ENCODE measurements at regions not wholly inside any gene's neighbourhood (a gene's known extent, or its start where the extent isn't known, plus 50 kb on each side); places are given as distances from the start of the nearest gene placed in this dataset.

DNA sequence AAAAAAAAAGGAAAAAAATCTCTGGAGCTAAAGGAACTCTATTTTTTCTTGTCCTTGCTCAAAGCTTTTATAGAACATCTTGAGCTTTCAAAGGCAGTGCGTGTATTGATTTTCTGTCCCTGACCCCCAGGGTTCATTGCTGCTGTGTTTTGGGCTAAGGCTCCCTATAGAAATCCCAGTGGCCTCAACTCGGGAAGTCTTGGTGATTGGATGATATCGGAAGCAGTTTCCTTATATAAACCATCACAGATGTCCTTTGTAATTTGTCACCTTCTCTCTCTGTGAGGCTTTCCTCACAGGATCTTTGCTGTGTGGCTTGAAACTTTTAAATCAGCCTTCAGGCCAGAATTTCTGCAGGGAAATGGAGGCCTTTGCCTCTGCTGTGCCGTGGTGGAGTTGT is 397.7 kb downstream of the RPS6KC1 start:
- H3K9me3 ChIP-seq (ENCODE audit: low read length) = no peaks in the 10 kb centered on the region
- no peaks in the 10 kb centered on the region for H3K9me2 ChIP-seq (ENCODE audit: insufficient read depth, low read length)
- no peaks in the 10 kb centered on the region for H4K20me1 ChIP-seq (ENCODE audit: insufficient read depth)
- no peaks in the 10 kb centered on the region for H3F3A ChIP-seq (ENCODE audit: insufficient read depth, low read length, poor library complexity, severe bottlenecking)
- no peak overlapping the region for H2AFZ ChIP-seq (ENCODE audit: low read depth, low read length)
- no peak for TF ChIP-seq SMC3 (conservative IDR thresholded peaks at IDR 0.05; ENCODE audit: poor library complexity)
- no peak for TF ChIP-seq EZH2 (IDR thresholded peaks at IDR 0.05; ENCODE audit: borderline replicate concordance, insufficient read depth, low read length, poor library complexity, severe bottlenecking)
- TF ChIP-seq, protein P1, sequence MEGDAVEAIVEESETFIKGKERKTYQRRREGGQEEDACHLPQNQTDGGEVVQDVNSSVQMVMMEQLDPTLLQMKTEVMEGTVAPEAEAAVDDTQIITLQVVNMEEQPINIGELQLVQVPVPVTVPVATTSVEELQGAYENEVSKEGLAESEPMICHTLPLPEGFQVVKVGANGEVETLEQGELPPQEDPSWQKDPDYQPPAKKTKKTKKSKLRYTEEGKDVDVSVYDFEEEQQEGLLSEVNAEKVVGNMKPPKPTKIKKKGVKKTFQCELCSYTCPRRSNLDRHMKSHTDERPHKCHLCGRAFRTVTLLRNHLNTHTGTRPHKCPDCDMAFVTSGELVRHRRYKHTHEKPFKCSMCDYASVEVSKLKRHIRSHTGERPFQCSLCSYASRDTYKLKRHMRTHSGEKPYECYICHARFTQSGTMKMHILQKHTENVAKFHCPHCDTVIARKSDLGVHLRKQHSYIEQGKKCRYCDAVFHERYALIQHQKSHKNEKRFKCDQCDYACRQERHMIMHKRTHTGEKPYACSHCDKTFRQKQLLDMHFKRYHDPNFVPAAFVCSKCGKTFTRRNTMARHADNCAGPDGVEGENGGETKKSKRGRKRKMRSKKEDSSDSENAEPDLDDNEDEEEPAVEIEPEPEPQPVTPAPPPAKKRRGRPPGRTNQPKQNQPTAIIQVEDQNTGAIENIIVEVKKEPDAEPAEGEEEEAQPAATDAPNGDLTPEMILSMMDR (IDR thresholded peaks at IDR 0.05; ENCODE audit: poor library complexity, severe bottlenecking) = no peak
- no peak for TF ChIP-seq MXI1 (conservative IDR thresholded peaks at IDR 0.05; ENCODE audit: poor library complexity, severe bottlenecking)
- TF ChIP-seq EP300 (conservative IDR thresholded peaks at IDR 0.05; ENCODE audit: poor library complexity, severe bottlenecking) = no peak
- no peak for TF ChIP-seq RAD21 (conservative IDR thresholded peaks at IDR 0.05)
- no peak for TF ChIP-seq TAF1 (IDR thresholded peaks at IDR 0.05; ENCODE audit: low read depth)
- H3K36me3 ChIP-seq (ENCODE audit: insufficient read depth, low read length) = no peaks in the 10 kb centered on the region
- H3K27ac ChIP-seq (ENCODE audit: low read length) = no peak overlapping the region
- H3K79me2 ChIP-seq (replicated peaks; ENCODE audit: insufficient read depth, low read length) = no peaks in the 10 kb centered on the region
- H3K4me3 ChIP-seq (ENCODE audit: low read length) = no peak overlapping the region
- H3K27me3 ChIP-seq (ENCODE audit: insufficient read depth, low read depth, low read length) = no peaks in the 10 kb centered on the region
- H3K9ac ChIP-seq (ENCODE audit: low read length) = no peak overlapping the region
- H3K4me2 ChIP-seq (ENCODE audit: low read length) = no peak overlapping the region

GRCh38 chr1:213452501-213452900 is 401.5 kb downstream of the RPS6KC1 start:
- Histone ChIP-seq H3K9me3 (ENCODE audit: low read length) (no peaks in the 10 kb centered on the region), H2AFZ (ENCODE audit: low read depth, low read length) (no peak overlapping the region)
- TF ChIP-seq, protein P1 (IDR thresholded peaks at IDR 0.05; ENCODE audit: poor library complexity, severe bottlenecking) = no peak
- TF ChIP-seq POLR2AphosphoS5 (IDR thresholded peaks at IDR 0.05) = no peak
- no peak for TF ChIP-seq EZH2 (IDR thresholded peaks at IDR 0.05; ENCODE audit: borderline replicate concordance, insufficient read depth, low read length, poor library complexity, severe bottlenecking)

DNA sequence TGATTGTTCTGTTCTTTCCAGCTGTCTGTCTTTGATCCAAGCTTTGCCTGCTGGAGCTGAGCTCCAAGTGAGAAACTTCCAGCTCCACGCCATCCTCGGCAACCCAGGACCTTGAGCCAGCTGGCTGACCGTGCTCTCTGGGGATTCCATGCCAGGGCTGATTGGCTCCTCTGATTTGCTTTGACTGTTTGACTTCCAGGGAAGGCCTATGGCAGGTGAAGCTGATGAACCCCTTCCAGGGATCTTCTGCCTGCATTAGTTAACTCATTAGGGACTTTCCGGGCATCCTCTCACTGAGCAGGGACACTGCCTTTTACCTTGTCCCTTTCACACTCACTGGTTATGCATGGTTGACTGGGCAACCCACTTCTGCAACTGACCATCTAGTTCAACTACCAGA is 406.1 kb downstream of the RPS6KC1 start:
- Histone ChIP-seq H3K4me3 (ENCODE audit: low read length) (no peak overlapping the region), H4K20me1 (ENCODE audit: insufficient read depth) (no peaks in the 10 kb centered on the region), H3F3A (ENCODE audit: insufficient read depth, low read length, poor library complexity, severe bottlenecking) (no peaks in the 10 kb centered on the region), H3K27me3 (ENCODE audit: insufficient read depth, low read depth, low read length) (no peaks in the 10 kb centered on the region), H3K9ac (ENCODE audit: low read length) (no peak overlapping the region), H3K4me2 (ENCODE audit: low read length) (no peak overlapping the region), H3K79me2 (replicated peaks; ENCODE audit: insufficient read depth, low read length) (no peaks in the 10 kb centered on the region), H3K27ac (ENCODE audit: low read length) (no peak overlapping the region), H3K9me2 (ENCODE audit: insufficient read depth, low read length) (no peaks in the 10 kb centered on the region), H2AFZ (ENCODE audit: low read depth, low read length) (no peak overlapping the region), H3K36me3 (ENCODE audit: insufficient read depth, low read length) (no peaks in the 10 kb centered on the region), H3K9me3 (ENCODE audit: low read length) (no peaks in the 10 kb centered on the region)
- TF ChIP-seq RAD21 (conservative IDR thresholded peaks at IDR 0.05) = no peak
- no peak for TF ChIP-seq POLR2AphosphoS5 (IDR thresholded peaks at IDR 0.05)
- no peak for TF ChIP-seq EP300 (conservative IDR thresholded peaks at IDR 0.05; ENCODE audit: poor library complexity, severe bottlenecking)

More at GRCh38 chr1:213452501-213452900, 401.5 kb downstream of the RPS6KC1 start:
- Histone ChIP-seq H3K27me3 (ENCODE audit: insufficient read depth, low read depth, low read length) (no peaks in the 10 kb centered on the region), H3K79me2 (replicated peaks; ENCODE audit: insufficient read depth, low read length) (no peaks in the 10 kb centered on the region), H3K9ac (ENCODE audit: low read length) (no peak overlapping the region), H3F3A (ENCODE audit: insufficient read depth, low read length, poor library complexity, severe bottlenecking) (no peaks in the 10 kb centered on the region), H3K27ac (ENCODE audit: low read length) (no peak overlapping the region), H3K36me3 (ENCODE audit: insufficient read depth, low read length) (no peaks in the 10 kb centered on the region), H3K4me2 (ENCODE audit: low read length) (no peak overlapping the region), H3K9me2 (ENCODE audit: insufficient read depth, low read length) (no peaks in the 10 kb centered on the region), H4K20me1 (ENCODE audit: insufficient read depth) (no peaks in the 10 kb centered on the region), H3K4me3 (ENCODE audit: low read length) (no peak overlapping the region)
